DLD1 (cell line): ENCODE measurements at regions not wholly inside any gene's neighbourhood (a gene's known extent, or its start where the extent isn't known, plus 50 kb on each side); places are given as distances from the start of the nearest gene placed in this dataset.

Experiments
- in situ Hi-C: cut with HindIII; loops from 2 replicates; pipeline ENCODE4 v1.10.0; 2017; ENCODE audit warnings: low sequenced_read_pairs

- in situ Hi-C loops: no loop called here
These were observed 86.2 kb downstream of the TSPAN8 start for GRCh38 chr12:71071536-71072097.

GRCh38 chr12:71070416-71071128, 87.2 kb downstream of the TSPAN8 start:
- in situ Hi-C loops: no loop called here

DNA sequence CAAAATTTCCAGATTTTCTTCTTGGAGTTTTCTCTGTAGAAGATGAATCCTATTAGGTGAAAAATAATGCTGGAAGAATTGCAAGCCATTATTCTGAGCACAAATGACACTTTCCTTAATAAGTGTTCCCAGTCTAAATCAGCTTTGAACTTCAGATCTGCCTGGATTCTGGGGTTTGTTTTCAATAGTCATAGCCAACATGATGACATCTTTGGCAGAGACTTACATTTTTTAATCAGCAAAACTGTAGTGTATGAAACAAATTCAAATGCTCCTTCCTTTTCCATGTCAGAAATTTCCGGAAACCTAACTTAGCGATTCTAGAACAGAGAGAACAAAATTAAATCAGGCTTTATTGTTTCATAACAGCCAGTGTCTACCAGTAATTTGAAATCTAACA, 88.5 kb downstream of the TSPAN8 start:
- in situ Hi-C loops: no loop called here

GRCh38 chr12:71063087-71063486, 94.7 kb downstream of the TSPAN8 start:
- in situ Hi-C loops: no loop called here

DNA sequence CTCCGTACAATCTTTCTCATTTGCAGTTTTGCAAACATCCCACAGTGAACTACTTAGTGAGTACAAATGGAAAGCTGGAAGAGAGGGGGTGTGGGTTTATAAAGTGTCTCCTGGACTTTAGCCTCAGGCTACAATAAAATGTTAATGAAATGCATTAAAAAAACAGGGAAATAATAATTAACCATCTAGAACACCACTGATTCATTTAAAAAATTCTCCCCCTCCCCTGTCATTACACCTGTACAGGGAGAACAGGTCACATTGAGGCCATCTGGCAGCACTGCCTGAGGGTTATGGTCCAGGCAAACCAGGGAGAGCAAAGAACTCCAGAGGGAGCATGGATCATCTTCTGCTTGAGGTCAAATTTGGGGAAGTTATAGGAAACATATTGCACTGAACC, 96.3 kb downstream of the TSPAN8 start:
- in situ Hi-C loops: no loop called here

DNA sequence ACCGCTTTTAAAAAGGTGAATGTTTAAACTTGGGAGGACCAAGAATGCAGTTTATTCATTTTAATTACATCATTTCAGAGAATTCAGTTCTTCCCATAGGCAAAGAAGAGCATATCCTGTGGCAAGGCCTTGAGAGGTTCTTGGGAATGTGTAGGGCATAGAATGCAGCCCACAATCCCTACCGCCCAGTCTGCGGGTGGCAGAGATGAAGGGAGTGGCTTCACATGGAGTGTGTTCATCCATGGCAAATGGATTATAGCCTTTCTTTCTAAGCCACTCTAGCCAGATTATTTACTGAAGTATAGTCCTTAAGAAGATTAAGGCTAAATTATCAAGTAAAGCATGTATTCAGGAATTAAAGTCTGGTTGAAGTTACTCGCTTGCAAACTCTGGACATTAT, 97.4 kb downstream of the TSPAN8 start:
- in situ Hi-C loops: no loop called here

DNA sequence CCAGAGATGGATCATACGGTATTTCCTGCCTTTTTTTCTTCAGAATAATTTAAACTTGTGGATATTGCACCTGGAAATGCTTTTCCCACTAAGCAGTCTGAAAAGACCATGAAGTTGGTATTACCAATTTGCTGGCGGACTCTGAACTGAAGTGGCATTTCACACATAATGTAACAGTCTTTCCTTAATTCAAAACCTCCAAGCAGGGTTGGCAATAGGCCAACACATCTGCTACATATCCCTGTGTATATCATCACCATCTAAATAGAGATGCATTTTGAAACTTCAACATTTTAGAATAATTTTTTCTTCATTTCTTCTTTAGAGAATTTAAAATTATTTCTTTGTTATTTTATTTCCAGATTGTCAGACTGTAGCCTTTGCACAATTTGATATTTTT, 100.5 kb downstream of the TSPAN8 start:
- in situ Hi-C loops: no loop called here

- in situ Hi-C loops: no loop called here
These were observed 103.2 kb downstream of the TSPAN8 start for GRCh38 chr12:71054551-71054950.

DNA sequence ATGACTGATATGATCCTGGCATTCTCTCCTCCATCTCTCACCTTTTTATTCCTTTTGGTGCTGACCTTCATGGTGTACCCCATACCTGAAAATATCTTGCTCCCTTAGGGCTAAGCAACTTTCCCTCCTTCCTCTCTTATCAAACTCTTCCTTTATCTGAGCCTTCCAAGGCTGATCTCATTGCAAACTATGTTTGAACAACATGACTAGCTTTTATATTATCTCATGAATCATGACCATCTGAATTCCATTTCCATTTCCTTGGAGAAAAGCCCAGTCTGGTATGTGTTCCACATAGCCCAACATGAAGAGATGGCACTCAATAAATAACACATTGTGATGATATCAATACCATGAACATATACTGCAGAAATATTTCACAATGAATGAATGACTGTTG, 111.6 kb downstream of the TSPAN8 start:
- in situ Hi-C loops: no loop called here

DNA sequence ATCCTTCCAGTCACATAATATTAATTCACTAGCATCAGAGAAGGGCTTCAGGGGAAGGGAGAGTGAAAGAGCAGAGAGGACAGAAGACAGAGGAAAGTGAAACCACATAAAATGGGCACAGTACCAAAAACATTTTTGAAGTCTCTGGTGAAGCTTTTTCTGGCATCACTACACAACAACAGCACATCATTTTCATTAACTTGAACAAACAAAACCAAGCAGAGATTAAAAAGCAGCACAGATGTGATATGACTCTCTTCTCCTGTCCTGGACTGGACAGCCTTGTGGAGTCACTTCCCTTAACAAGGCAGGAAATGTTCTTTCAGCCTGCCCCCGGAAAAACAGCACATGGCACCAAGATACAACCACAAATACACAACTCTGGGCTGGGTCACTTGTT, 112.0 kb downstream of the TSPAN8 start:
- in situ Hi-C loops: no loop called here

DNA sequence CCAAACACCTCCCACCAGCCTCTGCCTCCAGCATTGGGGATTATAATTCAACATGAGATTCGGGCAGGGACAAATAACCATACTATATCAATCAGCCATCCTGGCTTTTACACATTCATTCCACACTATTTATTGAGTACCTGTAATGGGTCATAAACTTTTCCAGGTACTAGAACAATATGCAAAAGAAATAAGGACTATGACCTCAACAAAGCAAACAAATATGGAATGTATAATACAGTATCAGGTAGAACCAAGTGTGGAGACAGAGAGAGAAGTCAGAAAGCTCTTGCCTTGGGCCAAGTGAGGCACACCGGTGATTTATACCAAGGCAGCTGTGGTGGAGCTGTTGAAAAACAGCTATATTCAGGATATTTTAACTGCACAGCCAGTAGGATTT, 116.3 kb downstream of the TSPAN8 start:
- in situ Hi-C loops: no loop called here

- in situ Hi-C loops: no loop called here
These were observed 118.4 kb upstream of the PTPRR start for GRCh38 chr12:71038960-71039359.

DNA sequence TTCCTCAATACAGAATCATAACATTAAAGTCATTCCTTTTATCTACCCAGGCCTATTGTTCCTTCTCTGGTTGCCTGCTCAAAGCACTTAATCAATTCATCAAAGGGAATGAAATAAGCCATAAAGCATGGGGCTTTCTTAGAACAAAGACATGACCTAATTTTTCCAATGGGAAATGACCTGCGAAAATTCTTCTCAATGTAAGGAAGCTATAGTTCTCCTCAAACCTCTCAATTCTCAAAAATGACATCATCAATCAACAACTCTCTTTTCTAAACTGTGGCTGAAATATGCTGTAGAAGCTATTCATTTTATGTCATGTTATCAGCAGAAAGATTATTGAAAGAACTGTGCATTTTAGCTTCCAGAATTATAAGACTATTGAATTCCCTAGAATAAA, 116.0 kb upstream of the PTPRR start:
- in situ Hi-C loops: no loop called here

GRCh38 chr12:71032933-71033332, 112.4 kb upstream of the PTPRR start:
- in situ Hi-C loops: no loop called here

GRCh38 chr12:71029302-71029701, 108.8 kb upstream of the PTPRR start:
- in situ Hi-C loops: no loop called here

GRCh38 chr12:71027856-71028255, 107.3 kb upstream of the PTPRR start:
- in situ Hi-C loops: no loop called here

- in situ Hi-C loops: no loop called here
These were observed 104.3 kb upstream of the PTPRR start for GRCh38 chr12:71024827-71025226.

DNA sequence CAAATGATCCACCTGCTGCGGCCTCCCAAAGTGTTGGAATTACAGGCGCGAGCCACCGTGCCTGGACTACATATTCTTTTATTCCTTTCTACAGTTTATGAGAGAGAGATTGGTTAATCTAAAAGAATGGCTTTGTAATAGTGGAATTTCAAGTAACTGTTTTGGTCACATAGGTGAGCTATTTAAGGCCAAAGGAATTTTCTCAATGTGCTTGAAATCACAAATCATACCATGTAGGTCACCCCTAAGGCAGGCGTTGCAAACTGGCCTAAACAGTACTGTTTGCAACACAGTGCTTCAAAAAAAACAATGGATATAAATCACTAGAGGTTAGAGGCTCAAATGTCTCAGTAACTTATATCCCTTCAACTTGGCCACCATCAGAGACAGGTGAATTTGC, 103.7 kb upstream of the PTPRR start:
- in situ Hi-C loops: no loop called here

DNA sequence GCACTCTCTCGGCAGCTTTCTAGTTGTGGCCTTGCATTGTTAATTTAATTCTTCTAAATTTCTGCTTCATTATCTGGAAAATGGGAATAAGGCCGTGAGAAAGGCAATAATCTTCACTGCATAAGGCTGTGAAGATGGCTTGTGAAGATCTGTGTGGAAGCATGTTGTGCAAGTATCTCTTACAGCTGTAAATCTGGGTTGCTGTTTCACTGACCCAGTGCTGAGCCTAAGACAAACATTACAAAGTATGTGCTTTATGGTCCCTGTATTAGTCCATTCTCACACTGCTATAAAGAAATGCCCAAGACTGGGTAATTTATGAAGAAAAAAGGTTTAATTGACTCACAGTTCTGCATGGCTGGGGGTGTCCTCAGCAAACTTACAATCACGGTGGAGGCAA, 101.0 kb upstream of the PTPRR start:
- in situ Hi-C loops: no loop called here

DNA sequence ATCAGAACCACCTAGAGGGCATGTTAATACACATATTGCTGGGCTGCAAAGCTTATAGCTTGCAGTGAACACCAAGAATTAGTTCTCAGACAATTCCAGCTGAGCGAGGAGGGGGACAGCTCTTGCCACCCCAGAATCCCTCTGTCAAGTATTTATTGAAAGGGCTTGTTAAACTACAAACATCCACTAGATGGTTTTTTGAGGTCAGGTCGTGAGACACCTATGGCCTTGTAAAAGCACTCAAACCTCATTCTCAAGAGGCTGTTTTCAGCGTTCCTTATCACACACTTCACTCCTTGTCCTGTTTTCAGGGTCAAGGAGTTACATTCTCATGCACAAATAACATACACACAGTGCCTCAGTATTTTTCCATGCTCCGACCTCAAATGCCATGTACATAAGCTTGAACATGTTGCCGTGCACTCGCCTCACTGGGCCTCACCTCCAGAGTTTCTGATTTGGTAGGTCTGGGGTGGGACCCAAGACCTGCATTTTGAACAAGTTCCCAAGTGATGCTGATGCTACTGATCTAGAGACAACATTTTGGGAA, 98.8 kb upstream of the PTPRR start:
- in situ Hi-C loops: no loop called here

DNA sequence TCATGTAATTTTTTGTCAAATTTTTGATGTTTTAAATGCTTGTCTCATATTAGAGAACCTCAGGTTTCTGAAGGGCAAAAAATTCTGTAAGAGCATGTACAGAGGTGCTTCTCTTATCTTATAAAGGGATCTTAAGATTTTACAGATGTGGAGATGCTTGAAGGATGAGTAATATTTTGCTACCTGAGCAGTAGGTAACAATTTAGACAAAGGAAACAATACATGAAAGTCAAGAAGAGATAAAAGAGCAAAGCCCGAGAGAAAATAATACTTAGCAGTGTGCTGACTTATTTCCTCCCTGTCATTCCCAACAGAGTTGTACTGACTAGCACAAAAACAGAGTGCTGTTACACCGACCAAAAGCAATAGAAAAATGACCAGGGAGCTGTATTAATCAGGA, 98.1 kb upstream of the PTPRR start:
- in situ Hi-C loops: no loop called here

GRCh38 chr12:71014180-71014785, 93.7 kb upstream of the PTPRR start:
- in situ Hi-C loops: no loop called here
